GM23338 (cell line): ENCODE measurements at regions not wholly inside any gene's neighbourhood (a gene's known extent, or its start where the extent isn't known, plus 50 kb on each side); places are given as distances from the start of the nearest gene placed in this dataset.

Experiments used
- CREB1 ChIP-seq: fragments of 250-450 bp; sonication (Bioruptor Pico); IDR thresholded peaks from 2 replicates; pipeline ENCODE4 v1.5.0; 2020; ENCODE audit warnings: low read depth, mild to moderate bottlenecking, moderate library complexity
- CTCF ChIP-seq, 2 experiments: fragments of 200-600 bp in 1 of 2; sonication (generic) in 1 of 2; conservative IDR thresholded peaks; 2 replicates each; pipeline versions ENCODE4 v1.5.1 to v1.6.1; 2016 to 2017; ENCODE audit warnings: antibody characterized with exemption in 2 of 2, low read depth in 2 of 2, mild to moderate bottlenecking in 2 of 2, moderate library complexity in 1 of 2
- ETS1 ChIP-seq: IDR thresholded peaks from 2 replicates; pipeline ENCODE4 v1.6.1; 2016; ENCODE audit warnings: antibody characterized with exemption
- EZH2 ChIP-seq: fragments of 200-600 bp; sonication (generic); IDR thresholded peaks from one replicate; pipeline ENCODE4 v1.8.0; 2017; ENCODE audit warnings: antibody characterized with exemption, mild to moderate bottlenecking, low read depth; ENCODE audit not compliant: unreplicated experiment
- EZH2phosphoT487 ChIP-seq: fragments of 200-600 bp; sonication (generic); IDR thresholded peaks from one replicate; pipeline ENCODE4 v1.8.1; 2018; ENCODE audit warnings: antibody characterized with exemption; ENCODE audit not compliant: unreplicated experiment
- JUNB ChIP-seq: IDR thresholded peaks from one replicate; pipeline ENCODE4 v1.6.1; 2016; ENCODE audit warnings: antibody characterized with exemption; ENCODE audit not compliant: unreplicated experiment
- NANOG ChIP-seq: IDR thresholded peaks from 2 replicates; pipeline ENCODE4 v1.6.1; 2016; ENCODE audit warnings: antibody characterized with exemption, borderline replicate concordance
- POLR2AphosphoS5 ChIP-seq: IDR thresholded peaks from 2 replicates; pipeline ENCODE4 v1.6.1; 2016; ENCODE audit warnings: antibody characterized with exemption, low read depth
- REST ChIP-seq: IDR thresholded peaks from one replicate; pipeline ENCODE4 v1.6.1; 2018; ENCODE audit warnings: antibody characterized with exemption; ENCODE audit not compliant: unreplicated experiment
- STAT1 ChIP-seq: IDR thresholded peaks from one replicate; pipeline ENCODE4 v1.6.1; 2016; ENCODE audit warnings: antibody characterized with exemption; ENCODE audit not compliant: unreplicated experiment
- ZNF114 ChIP-seq: fragments of 250-450 bp; sonication (Bioruptor Pico); IDR thresholded peaks from 2 replicates; pipeline ENCODE4 v1.5.0; 2020; ENCODE audit warnings: mild to moderate bottlenecking, moderate library complexity

- TF ChIP-seq CTCF (conservative IDR thresholded peaks at IDR 0.05; ENCODE audit: low read depth in 2 of 2) (no peak), REST (no peak), EZH2 (no peak), CREB1 (CRISPR knock-in tag) (no peak), POLR2AphosphoS5 (no peak), EZH2phosphoT487 (no peak), JUNB (no peak), ETS1 (no peak), ZNF114 (CRISPR knock-in tag) (no peak), NANOG (no peak), STAT1 (no peak)
Measured at GRCh38 chr3:124364317-124365020, 365.8 kb upstream of the UMPS start.
